HEK293 (cell line): ENCODE measurements at regions not wholly inside any gene's neighbourhood (a gene's known extent, or its start where the extent isn't known, plus 50 kb on each side); places are given as distances from the start of the nearest gene placed in this dataset.

Source experiments
- CTCF ChIA-PET: fragments of 350-600 bp; formaldehyde crosslinking; extraction: SDS; loops from one replicate; lab custom pipeline; 2021; ENCODE audit warnings: antibody characterized with exemption; lab: Yijun Ruan, JAX
- POLR2A ChIA-PET: fragments of 300-600 bp; formaldehyde crosslinking; extraction: SDS; loops from one replicate; lab custom pipeline; 2020; ENCODE audit warnings: antibody characterized with exemption, inconsistent platforms; lab: Yijun Ruan, JAX
- H3K27ac ChIP-seq: fragments of 200-500 bp; sonication (Bioruptor generic); 2 replicates; pipeline ENCODE4 v1.5.1; 2014; ENCODE audit warnings: low read depth, low read length, control low read depth, inconsistent platforms; ENCODE audit errors: extremely low read depth
- H3K36me3 ChIP-seq, 2 experiments: fragments of 200-500 bp in 1 of 2; sonication (Bioruptor generic) in 1 of 2; 1 replicate in 1 of 2; 2 replicates in 1 of 2; pipeline ENCODE4 v1.5.1; 2014 to 2017; ENCODE audit warnings: inconsistent platforms in 2 of 2, low read length in 2 of 2; ENCODE audit not compliant: control insufficient read depth in 2 of 2, insufficient read depth in 1 of 2
- H3K4me1 ChIP-seq: fragments of 200-500 bp; sonication (Bioruptor generic); 2 replicates; pipeline ENCODE4 v1.5.1; 2014; ENCODE audit warnings: mild to moderate bottlenecking, low read length, inconsistent platforms; ENCODE audit not compliant: control insufficient read depth, insufficient read depth
- H3K4me3 ChIP-seq: 2 replicates; pipeline ENCODE4 v1.5.1; 2011; ENCODE audit warnings: low read depth, mild to moderate bottlenecking, control low read depth, low read length, moderate library complexity
- H3K9me3 ChIP-seq: fragments of 200-500 bp; sonication (Bioruptor generic); 2 replicates; pipeline ENCODE4 v1.5.1; 2014; ENCODE audit warnings: low read depth, low read length, inconsistent platforms; ENCODE audit not compliant: control insufficient read depth, insufficient read depth
- INSM2 ChIP-seq: fragments of 450-650 bp; formaldehyde crosslinking; IDR thresholded peaks from 2 replicates; pipeline ENCODE4 v1.5.1; 2016; ENCODE audit warnings: missing biosample characterization, missing genetic modification characterization
- MYNN ChIP-seq: fragments of 450-650 bp; formaldehyde crosslinking; IDR thresholded peaks from 2 replicates; pipeline ENCODE4 v1.5.1; 2016; ENCODE audit warnings: missing biosample characterization, missing genetic modification characterization, borderline replicate concordance
- PRDM1 ChIP-seq: fragments of 450-650 bp; formaldehyde crosslinking; IDR thresholded peaks from 2 replicates; pipeline ENCODE4; 2016; ENCODE audit warnings: missing biosample characterization, missing genetic modification characterization
- PRDM10 ChIP-seq: fragments of 450-650 bp; formaldehyde crosslinking; IDR thresholded peaks from 2 replicates; pipeline ENCODE4 v1.5.1; 2016; ENCODE audit warnings: missing biosample characterization, missing genetic modification characterization
- SCRT2 ChIP-seq: fragments of 450-650 bp; formaldehyde crosslinking; IDR thresholded peaks from 2 replicates; pipeline ENCODE4 v1.5.1; 2016; ENCODE audit warnings: missing biosample characterization, missing genetic modification characterization
- YY1 ChIP-seq: fragments of 450-650 bp; formaldehyde crosslinking; IDR thresholded peaks from 2 replicates; pipeline ENCODE4 v1.5.1; 2018; ENCODE audit warnings: missing biosample characterization, missing genetic modification characterization
- YY2 ChIP-seq: fragments of 450-650 bp; formaldehyde crosslinking; IDR thresholded peaks from 2 replicates; pipeline ENCODE4 v1.5.1; 2016; ENCODE audit warnings: missing biosample characterization, missing genetic modification characterization
- ZBTB21 ChIP-seq: fragments of 450-650 bp; formaldehyde crosslinking; IDR thresholded peaks from 2 replicates; pipeline ENCODE4 v1.5.1; 2017; ENCODE audit warnings: missing biosample characterization, missing genetic modification characterization
- ZBTB44 ChIP-seq: fragments of 450-650 bp; IDR thresholded peaks from 2 replicates; pipeline ENCODE4 v1.5.1; 2018; ENCODE audit warnings: missing biosample characterization, mild to moderate bottlenecking, missing genetic modification characterization
- ZNF10 ChIP-seq: fragments of 450-650 bp; formaldehyde crosslinking; IDR thresholded peaks from 2 replicates; pipeline ENCODE4 v1.5.1; 2017; ENCODE audit warnings: missing biosample characterization, missing genetic modification characterization
- ZNF169 ChIP-seq: fragments of 450-650 bp; formaldehyde crosslinking; IDR thresholded peaks from 2 replicates; pipeline ENCODE4 v1.5.1; 2016; ENCODE audit warnings: missing biosample characterization, missing genetic modification characterization
- ZNF19 ChIP-seq: fragments of 450-650 bp; formaldehyde crosslinking; IDR thresholded peaks from 2 replicates; pipeline ENCODE4; 2016; ENCODE audit warnings: missing biosample characterization, missing genetic modification characterization, low read depth
- ZNF214 ChIP-seq: fragments of 450-650 bp; formaldehyde crosslinking; IDR thresholded peaks from 2 replicates; pipeline ENCODE4 v1.5.1; 2017; ENCODE audit warnings: missing biosample characterization, mild to moderate bottlenecking, missing genetic modification characterization, borderline replicate concordance
- ZNF24 ChIP-seq: fragments of 450-650 bp; formaldehyde crosslinking; IDR thresholded peaks from 2 replicates; pipeline ENCODE4 v1.5.1; 2016; ENCODE audit warnings: missing biosample characterization, missing genetic modification characterization
- ZNF302 ChIP-seq: fragments of 450-650 bp; formaldehyde crosslinking; IDR thresholded peaks from 2 replicates; pipeline ENCODE4 v1.5.1; 2016; ENCODE audit warnings: missing biosample characterization, missing genetic modification characterization, low read depth
- ZNF341 ChIP-seq: fragments of 450-650 bp; formaldehyde crosslinking; IDR thresholded peaks from 2 replicates; pipeline ENCODE4; 2016; ENCODE audit warnings: low read depth, missing biosample characterization, missing genetic modification characterization
- ZNF404 ChIP-seq: fragments of 450-650 bp; formaldehyde crosslinking; IDR thresholded peaks from 2 replicates; pipeline ENCODE4 v1.5.1; 2017; ENCODE audit warnings: missing biosample characterization, missing genetic modification characterization
- ZNF423 ChIP-seq: fragments of 450-650 bp; formaldehyde crosslinking; IDR thresholded peaks from 2 replicates; pipeline ENCODE4 v1.5.1; 2016; ENCODE audit warnings: missing biosample characterization, missing genetic modification characterization
- ZNF513 ChIP-seq: fragments of 450-650 bp; IDR thresholded peaks from 2 replicates; pipeline ENCODE4 v1.5.1; 2018; ENCODE audit warnings: missing biosample characterization, missing genetic modification characterization
- ZNF558 ChIP-seq: fragments of 450-650 bp; formaldehyde crosslinking; IDR thresholded peaks from 2 replicates; pipeline ENCODE4 v1.5.1; 2016; ENCODE audit warnings: missing biosample characterization, missing genetic modification characterization
- ZNF596 ChIP-seq: fragments of 450-650 bp; IDR thresholded peaks from 2 replicates; pipeline ENCODE4 v1.5.0; 2018; ENCODE audit warnings: missing biosample characterization, mild to moderate bottlenecking, missing genetic modification characterization, moderate library complexity
- ZNF600 ChIP-seq: fragments of 450-650 bp; formaldehyde crosslinking; IDR thresholded peaks from 2 replicates; pipeline ENCODE4 v1.5.1; 2016; ENCODE audit warnings: missing biosample characterization, missing genetic modification characterization
- ZNF624 ChIP-seq: fragments of 450-650 bp; formaldehyde crosslinking; IDR thresholded peaks from 2 replicates; pipeline ENCODE4 v1.5.1; 2017; ENCODE audit warnings: missing biosample characterization, missing genetic modification characterization
- ZNF626 ChIP-seq: fragments of 450-650 bp; sonication (Bioruptor Pico); formaldehyde crosslinking; IDR thresholded peaks from 2 replicates; pipeline ENCODE4 v1.5.1; 2018; ENCODE audit warnings: missing biosample characterization, missing genetic modification characterization, inconsistent platforms
- ZNF670 ChIP-seq: fragments of 450-650 bp; formaldehyde crosslinking; IDR thresholded peaks from 2 replicates; pipeline ENCODE4 v1.5.1; 2016; ENCODE audit warnings: missing biosample characterization, missing genetic modification characterization, low read depth
- ZNF677 ChIP-seq: fragments of 450-650 bp; IDR thresholded peaks from 2 replicates; pipeline ENCODE4 v1.5.0; 2018; ENCODE audit warnings: missing biosample characterization, mild to moderate bottlenecking, missing genetic modification characterization, moderate library complexity
- ZNF837 ChIP-seq: fragments of 450-650 bp; formaldehyde crosslinking; IDR thresholded peaks from 2 replicates; pipeline ENCODE4 v1.5.1; 2016; ENCODE audit warnings: missing biosample characterization, missing genetic modification characterization

- Histone ChIP-seq H3K9me3 (no peaks in the 10 kb centered on the region), H3K36me3 (no peaks in the 10 kb centered on the region), H3K27ac (no peak overlapping the region), H3K4me3 (no peak overlapping the region), H3K4me1 (no peaks in the 10 kb centered on the region)
- POLR2A ChIA-PET, result no interaction called here
- no peak for TF ChIP-seq YY2 (tag by site-specific recombination)
- TF ChIP-seq ZNF670, result no peak
- TF ChIP-seq ZNF837, result no peak
- no peak for TF ChIP-seq ZNF341
- TF ChIP-seq ZBTB21, result no peak
- TF ChIP-seq ZNF24 (tag by site-specific recombination), result no peak
- TF ChIP-seq ZNF600 (tag by site-specific recombination), result no peak
- no peak for TF ChIP-seq ZNF626 (tag by site-specific recombination)
- no peak for TF ChIP-seq ZBTB44 (tag by site-specific recombination)
- no peak for TF ChIP-seq ZNF169 (tag by site-specific recombination)
- no peak for TF ChIP-seq SCRT2 (tag by site-specific recombination)
- no peak for TF ChIP-seq PRDM1 (tag by site-specific recombination)
- CTCF ChIA-PET, result no interaction called here
Observed at GRCh38 chr2:40915651-40916050, 463.8 kb upstream of the SLC8A1 start.

GRCh38 chr2:40935349-40935748 is 483.5 kb upstream of the SLC8A1 start:
- POLR2A ChIA-PET, result no interaction called here
- H3K4me1 ChIP-seq, result no peaks in the 10 kb centered on the region
- no peaks in the 10 kb centered on the region for H3K9me3 ChIP-seq
- H3K36me3 ChIP-seq, result no peaks in the 10 kb centered on the region
- TF ChIP-seq ZNF10 (tag by site-specific recombination), result no peak
- no peak for TF ChIP-seq ZNF423 (tag by site-specific recombination)
- no peak for TF ChIP-seq YY1 (tag by site-specific recombination)
- no peak for TF ChIP-seq ZNF302 (tag by site-specific recombination)
- TF ChIP-seq ZNF558 (tag by site-specific recombination), result no peak
- TF ChIP-seq ZNF596, result no peak
- no peak for TF ChIP-seq MYNN (tag by site-specific recombination)
- TF ChIP-seq ZNF214 (tag by site-specific recombination), result no peak
- TF ChIP-seq ZNF624 (tag by site-specific recombination), result no peak
- TF ChIP-seq INSM2 (tag by site-specific recombination), result no peak
- no peak for TF ChIP-seq ZNF19 (tag by site-specific recombination)
- no peak for TF ChIP-seq ZNF404
- TF ChIP-seq ZNF513 (tag by site-specific recombination), result no peak
- TF ChIP-seq ZNF677 (tag by site-specific recombination), result no peak
- no peak for TF ChIP-seq PRDM10
- H3K4me3 ChIP-seq, result no peak overlapping the region
- CTCF ChIA-PET, result no interaction called here
- H3K27ac ChIP-seq, result no peak overlapping the region
